Central memory CD8-positive, alpha-beta T cell (primary cell): ENCODE measurements at regions not wholly inside any gene's neighbourhood (a gene's known extent, or its start where the extent isn't known, plus 50 kb on each side); places are given as distances from the start of the nearest gene placed in this dataset.

Source experiments
- ATAC-seq: fragments of 150-1000 bp; cut with Tn5 transposase; replicated peaks from 2 replicates; pipeline ENCODE4 v1.10.0; 2022; ENCODE audit warnings: mild to moderate bottlenecking, moderate FRiP score, moderate number of reproducible peaks; ENCODE audit not compliant: poor library complexity, severe bottlenecking; ENCODE audit errors: extremely low read depth
- DNase-seq, 2 donors: peaks; one replicate each; pipeline ENCODE4 v3.0.0; 2021; ENCODE audit warnings: low spot score in 2 of 2
- H3K27ac Mint-ChIP-seq: one replicate; pipeline ENCODE4 v1.8.0; 2022; ENCODE audit warnings: low read depth, mild to moderate bottlenecking, moderate library complexity, mixed read lengths
- H3K27me3 Mint-ChIP-seq: one replicate; pipeline ENCODE4 v1.8.0; 2022; ENCODE audit warnings: mixed read lengths
- H3K36me3 Mint-ChIP-seq: one replicate; pipeline ENCODE4 v1.8.0; 2022; ENCODE audit warnings: mild to moderate bottlenecking, moderate library complexity, mixed read lengths; ENCODE audit not compliant: insufficient read depth
- H3K4me1 Mint-ChIP-seq: one replicate; pipeline ENCODE4 v1.8.0; 2022; ENCODE audit warnings: mixed read lengths
- H3K4me3 Mint-ChIP-seq: one replicate; pipeline ENCODE4 v1.8.0; 2022; ENCODE audit warnings: mild to moderate bottlenecking, moderate library complexity, mixed read lengths
- H3K9me3 Mint-ChIP-seq: one replicate; pipeline ENCODE4 v1.8.0; 2022; ENCODE audit warnings: mixed read lengths

GRCh38 chr12:68102731-68103130, 56.8 kb downstream of the IFNG start:
- Mint-ChIP-seq H3K9me3 (no peaks in the 10 kb centered on the region), H3K27me3 (no peaks in the 10 kb centered on the region), H3K27ac (no peak overlapping the region)

GRCh38 chr12:68102163-68102562, 57.4 kb downstream of the IFNG start:
- Mint-ChIP-seq H3K27ac (no peak overlapping the region), H3K4me1 (peaks cover 9% of the 10 kb centered on the region), H3K4me3 (no peak overlapping the region), H3K36me3 (peaks cover 2% of the 10 kb centered on the region), H3K27me3 (no peaks in the 10 kb centered on the region), H3K9me3 (no peaks in the 10 kb centered on the region)
- no peak for ATAC-seq
- DNase-seq = no peak

More at GRCh38 chr12:68102731-68103130, 56.8 kb downstream of the IFNG start:
- Mint-ChIP-seq H3K4me1 (peaks cover 7% of the 10 kb centered on the region), H3K36me3 (peaks cover 2% of the 10 kb centered on the region), H3K4me3 (no peak overlapping the region)
- DNase-seq = no peak
- no peak for ATAC-seq

GRCh38 chr12:68100241-68100640, 59.3 kb downstream of the IFNG start:
- H3K36me3 Mint-ChIP-seq = peaks cover 4% of the 10 kb centered on the region
- DNase-seq (no peak), ATAC-seq (no peak)
- no peaks in the 10 kb centered on the region for H3K9me3 Mint-ChIP-seq
- no peak overlapping the region for H3K27ac Mint-ChIP-seq
- peaks cover 16% of the 10 kb centered on the region for H3K4me1 Mint-ChIP-seq
- H3K4me3 Mint-ChIP-seq = no peak overlapping the region
- H3K27me3 Mint-ChIP-seq = no peaks in the 10 kb centered on the region

DNA sequence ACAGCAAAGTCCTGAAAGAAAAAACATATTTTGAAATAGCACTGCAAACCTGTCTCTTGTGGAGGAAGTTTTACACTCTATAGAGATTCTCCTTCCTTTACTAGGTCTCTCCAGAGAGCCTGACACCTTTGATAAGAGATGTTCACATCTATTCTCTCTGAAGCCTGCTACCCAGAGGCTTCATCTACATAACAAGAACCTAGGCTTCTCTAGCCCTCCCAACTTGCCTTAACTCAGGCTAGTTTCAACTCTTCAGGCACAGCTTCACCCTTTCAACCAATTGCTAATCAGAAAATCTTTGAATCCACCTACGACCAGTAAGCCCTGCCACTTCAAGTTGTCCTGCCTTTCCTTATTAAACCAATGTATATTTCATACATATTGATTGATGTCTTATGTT, 60.6 kb downstream of the IFNG start:
- ATAC-seq (no peak), DNase-seq (no peak)
- H3K9me3 Mint-ChIP-seq = no peaks in the 10 kb centered on the region
- no peak overlapping the region for H3K27ac Mint-ChIP-seq
- H3K36me3 Mint-ChIP-seq = peaks cover 4% of the 10 kb centered on the region
- H3K27me3 Mint-ChIP-seq = no peaks in the 10 kb centered on the region
- no peak overlapping the region for H3K4me3 Mint-ChIP-seq
- peaks cover 26% of the 10 kb centered on the region for H3K4me1 Mint-ChIP-seq

- DNase-seq (no peak), ATAC-seq (no peak)
- H3K36me3 Mint-ChIP-seq = peaks cover 6% of the 10 kb centered on the region
- no peak overlapping the region for H3K4me3 Mint-ChIP-seq
- H3K9me3 Mint-ChIP-seq = no peaks in the 10 kb centered on the region
- no peak overlapping the region for H3K27ac Mint-ChIP-seq
- H3K27me3 Mint-ChIP-seq = no peaks in the 10 kb centered on the region
- peaks cover 40% of the 10 kb centered on the region for H3K4me1 Mint-ChIP-seq
These were observed 62.2 kb downstream of the IFNG start for GRCh38 chr12:68097386-68097785.

GRCh38 chr12:68094645-68095395, 64.7 kb downstream of the IFNG start:
- DNase-seq = no peak
- Mint-ChIP-seq H3K27ac (no peak overlapping the region), H3K4me1 (peaks cover 46% of the 10 kb centered on the region), H3K4me3 (no peak overlapping the region), H3K36me3 (peaks cover 6% of the 10 kb centered on the region), H3K27me3 (no peaks in the 10 kb centered on the region), H3K9me3 (peaks cover 7% of the 10 kb centered on the region)
- no peak for ATAC-seq

DNA sequence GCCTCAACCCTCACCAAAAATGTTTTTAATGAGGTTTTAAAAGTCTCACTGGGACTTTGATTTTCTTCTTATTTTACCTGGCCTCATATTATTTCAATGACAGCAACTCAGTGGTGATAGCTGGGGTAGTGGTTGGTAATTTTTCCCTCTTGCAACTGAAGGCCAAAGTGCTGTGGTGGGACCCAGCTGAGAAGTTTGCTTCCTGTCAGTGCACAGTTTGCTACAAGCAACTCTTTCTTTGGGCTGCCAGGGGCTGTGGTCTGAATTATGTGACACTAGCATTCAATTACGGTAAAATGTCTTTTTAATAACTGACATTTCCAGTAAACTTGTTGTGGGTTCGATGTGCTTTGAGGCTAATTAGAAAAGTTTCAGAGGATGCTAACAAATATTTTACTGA, 65.3 kb downstream of the IFNG start:
- no peak overlapping the region for H3K27ac Mint-ChIP-seq
- no peak for DNase-seq
- peaks cover 6% of the 10 kb centered on the region for H3K36me3 Mint-ChIP-seq
- no peak overlapping the region for H3K4me3 Mint-ChIP-seq
- peaks cover 45% of the 10 kb centered on the region for H3K4me1 Mint-ChIP-seq
- peaks cover 13% of the 10 kb centered on the region for H3K9me3 Mint-ChIP-seq
- no peaks in the 10 kb centered on the region for H3K27me3 Mint-ChIP-seq
- ATAC-seq = no peak

GRCh38 chr12:68092976-68093375, 66.6 kb downstream of the IFNG start:
- H3K4me1 Mint-ChIP-seq = peaks cover 39% of the 10 kb centered on the region
- no peak overlapping the region for H3K4me3 Mint-ChIP-seq
- DNase-seq = no peak
- H3K36me3 Mint-ChIP-seq = peaks cover 4% of the 10 kb centered on the region
- H3K27me3 Mint-ChIP-seq = no peaks in the 10 kb centered on the region
- no peak for ATAC-seq
- peaks cover 13% of the 10 kb centered on the region for H3K9me3 Mint-ChIP-seq
- peak overlapping the region; percentile 27 for H3K27ac Mint-ChIP-seq

DNA sequence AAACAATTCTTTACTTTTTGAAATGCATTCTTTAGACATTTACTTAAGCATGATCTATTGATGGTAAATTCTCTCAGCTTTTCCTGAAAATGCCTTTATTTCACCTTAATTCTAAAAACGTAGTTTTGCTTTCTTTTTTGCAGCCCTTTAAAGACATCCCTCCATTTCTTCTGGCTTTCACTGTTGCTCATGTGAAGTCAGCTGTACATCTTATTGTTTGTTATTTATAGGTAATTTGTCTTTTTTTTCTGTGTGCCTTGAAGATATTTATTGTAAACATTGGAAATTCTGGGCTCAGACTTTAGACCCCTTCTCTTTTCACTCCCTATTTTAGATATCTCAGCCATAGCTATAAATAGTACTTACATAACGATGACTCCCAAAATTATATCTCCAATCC, 70.4 kb downstream of the IFNG start:
- DNase-seq = no peak
- peaks cover 4% of the 10 kb centered on the region for H3K36me3 Mint-ChIP-seq
- no peak overlapping the region for H3K4me3 Mint-ChIP-seq
- H3K27ac Mint-ChIP-seq = no peak overlapping the region
- H3K27me3 Mint-ChIP-seq = no peaks in the 10 kb centered on the region
- H3K9me3 Mint-ChIP-seq = peaks cover 18% of the 10 kb centered on the region
- peaks cover 28% of the 10 kb centered on the region for H3K4me1 Mint-ChIP-seq
- ATAC-seq = no peak

- Mint-ChIP-seq H3K4me1 (peaks cover 12% of the 10 kb centered on the region), H3K9me3 (peaks cover 25% of the 10 kb centered on the region), H3K36me3 (peaks cover 2% of the 10 kb centered on the region), H3K27me3 (no peaks in the 10 kb centered on the region), H3K27ac (no peak overlapping the region), H3K4me3 (no peak overlapping the region)
- DNase-seq = no peak
- ATAC-seq = no peak
These were observed 73.4 kb downstream of the IFNG start for GRCh38 chr12:68086019-68086603.

DNA sequence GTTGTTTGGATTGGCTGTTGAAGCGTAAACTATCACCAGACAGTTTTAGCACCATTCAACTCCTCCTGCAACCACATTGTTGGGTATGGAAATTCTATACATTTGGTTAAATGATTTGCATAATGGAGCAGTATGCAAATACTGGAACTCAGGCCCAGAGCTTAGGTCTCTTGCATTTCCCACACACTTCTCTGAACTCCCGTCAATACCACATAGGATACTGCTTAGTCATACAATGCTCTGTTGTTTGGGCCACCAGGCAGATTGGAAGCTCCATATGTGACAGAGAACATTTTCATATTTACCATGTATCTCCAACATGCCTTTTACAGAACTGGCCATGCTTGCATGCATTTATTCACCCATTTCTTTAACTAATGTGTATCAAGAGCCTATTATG, 78.0 kb downstream of the IFNG start:
- no peak for ATAC-seq
- H3K27me3 Mint-ChIP-seq = no peaks in the 10 kb centered on the region
- H3K4me3 Mint-ChIP-seq = no peak overlapping the region
- H3K27ac Mint-ChIP-seq = no peak overlapping the region
- peaks cover 3% of the 10 kb centered on the region for H3K36me3 Mint-ChIP-seq
- no peak for DNase-seq
- peaks cover 13% of the 10 kb centered on the region for H3K9me3 Mint-ChIP-seq
- peaks cover 47% of the 10 kb centered on the region for H3K4me1 Mint-ChIP-seq

- H3K27me3 Mint-ChIP-seq = no peaks in the 10 kb centered on the region
These were observed 79.0 kb downstream of the IFNG start for GRCh38 chr12:68080577-68080976.

GRCh38 chr12:68078737-68079136, 80.8 kb downstream of the IFNG start:
- peaks cover 3% of the 10 kb centered on the region for H3K36me3 Mint-ChIP-seq
- H3K4me3 Mint-ChIP-seq = peak overlapping the region; percentile 9
- H3K4me1 Mint-ChIP-seq = peaks cover 50% of the 10 kb centered on the region
- no peaks in the 10 kb centered on the region for H3K27me3 Mint-ChIP-seq
- peak overlapping the region; percentile 36 for H3K27ac Mint-ChIP-seq
- DNase-seq (no peak), ATAC-seq (no peak)
- peaks cover 7% of the 10 kb centered on the region for H3K9me3 Mint-ChIP-seq

More at GRCh38 chr12:68080577-68080976, 79.0 kb downstream of the IFNG start:
- no peak overlapping the region for H3K27ac Mint-ChIP-seq
- peaks cover 47% of the 10 kb centered on the region for H3K4me1 Mint-ChIP-seq
- peaks cover 3% of the 10 kb centered on the region for H3K36me3 Mint-ChIP-seq
- peaks cover 13% of the 10 kb centered on the region for H3K9me3 Mint-ChIP-seq
- H3K4me3 Mint-ChIP-seq = peak overlapping the region; percentile 41
- ATAC-seq (peak; percentile 93), DNase-seq (peak in 1 of 2 donors; percentile 42)
